Progenitor cell of endocrine pancreas (in vitro differentiated cells): ENCODE measurements at regions not wholly inside any gene's neighbourhood (a gene's known extent, or its start where the extent isn't known, plus 50 kb on each side); places are given as distances from the start of the nearest gene placed in this dataset.

Source experiments
- DNase-seq: peaks from one replicate; pipeline ENCODE4 v3.0.0; 2021; ENCODE audit warnings: low spot score; ENCODE audit not compliant: unreplicated experiment
- H3K27ac Mint-ChIP-seq: 2 replicates; pipeline ENCODE4 v1.8.0; 2021; ENCODE audit warnings: mild to moderate bottlenecking, moderate library complexity, mixed read lengths
- H3K27me3 Mint-ChIP-seq: 2 replicates; pipeline ENCODE4 v1.8.0; 2021; ENCODE audit warnings: mixed read lengths
- H3K36me3 Mint-ChIP-seq: 2 replicates; pipeline ENCODE4 v1.8.0; 2022; ENCODE audit warnings: mixed read lengths; ENCODE audit not compliant: insufficient read depth
- H3K4me1 Mint-ChIP-seq: 2 replicates; pipeline ENCODE4 v1.8.0; 2021; ENCODE audit warnings: low read depth, mixed read lengths
- H3K4me3 Mint-ChIP-seq: 2 replicates; pipeline ENCODE4 v1.8.0; 2021; ENCODE audit warnings: low read depth, mild to moderate bottlenecking, moderate library complexity, mixed read lengths
- H3K9me3 Mint-ChIP-seq: 2 replicates; pipeline ENCODE4 v1.8.0; 2021; ENCODE audit warnings: low read depth, mixed read lengths
- TF ChIP-seq, protein P1 (sequence below): fragments of 200-600 bp; sonication (generic); IDR thresholded peaks from one replicate; pipeline ENCODE4 v1.5.0; 2021; ENCODE audit warnings: antibody characterized with exemption, mild to moderate bottlenecking; ENCODE audit not compliant: unreplicated experiment

DNA sequence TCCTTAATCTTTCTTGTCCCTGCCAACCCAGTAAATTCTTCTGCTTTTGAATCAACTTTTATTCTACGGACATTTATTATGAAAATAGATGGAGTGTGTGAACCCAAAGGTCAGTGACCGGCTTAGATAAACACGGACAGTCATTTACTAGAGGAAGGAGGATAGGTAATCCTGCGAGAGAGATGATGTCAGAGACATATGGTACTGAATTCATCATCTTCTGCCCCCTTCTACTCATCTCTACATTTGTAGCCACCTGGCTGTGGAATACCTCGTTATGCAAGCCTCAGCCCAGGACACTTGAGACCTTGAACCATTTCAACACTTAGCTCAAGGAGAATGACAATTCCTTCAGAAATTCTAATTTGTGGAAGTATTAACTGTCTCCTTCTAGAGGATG, 443.6 kb downstream of the TDRD15 start:
- H3K9me3 Mint-ChIP-seq: no peaks in the 10 kb centered on the region
- no peaks in the 10 kb centered on the region for H3K27me3 Mint-ChIP-seq
- TF ChIP-seq, protein P1, sequence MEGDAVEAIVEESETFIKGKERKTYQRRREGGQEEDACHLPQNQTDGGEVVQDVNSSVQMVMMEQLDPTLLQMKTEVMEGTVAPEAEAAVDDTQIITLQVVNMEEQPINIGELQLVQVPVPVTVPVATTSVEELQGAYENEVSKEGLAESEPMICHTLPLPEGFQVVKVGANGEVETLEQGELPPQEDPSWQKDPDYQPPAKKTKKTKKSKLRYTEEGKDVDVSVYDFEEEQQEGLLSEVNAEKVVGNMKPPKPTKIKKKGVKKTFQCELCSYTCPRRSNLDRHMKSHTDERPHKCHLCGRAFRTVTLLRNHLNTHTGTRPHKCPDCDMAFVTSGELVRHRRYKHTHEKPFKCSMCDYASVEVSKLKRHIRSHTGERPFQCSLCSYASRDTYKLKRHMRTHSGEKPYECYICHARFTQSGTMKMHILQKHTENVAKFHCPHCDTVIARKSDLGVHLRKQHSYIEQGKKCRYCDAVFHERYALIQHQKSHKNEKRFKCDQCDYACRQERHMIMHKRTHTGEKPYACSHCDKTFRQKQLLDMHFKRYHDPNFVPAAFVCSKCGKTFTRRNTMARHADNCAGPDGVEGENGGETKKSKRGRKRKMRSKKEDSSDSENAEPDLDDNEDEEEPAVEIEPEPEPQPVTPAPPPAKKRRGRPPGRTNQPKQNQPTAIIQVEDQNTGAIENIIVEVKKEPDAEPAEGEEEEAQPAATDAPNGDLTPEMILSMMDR: no peak
- DNase-seq: no peak
- H3K27ac Mint-ChIP-seq: no peak overlapping the region
- no peaks in the 10 kb centered on the region for H3K36me3 Mint-ChIP-seq
- H3K4me1 Mint-ChIP-seq: peaks cover 2% of the 10 kb centered on the region
- no peak overlapping the region for H3K4me3 Mint-ChIP-seq

DNA sequence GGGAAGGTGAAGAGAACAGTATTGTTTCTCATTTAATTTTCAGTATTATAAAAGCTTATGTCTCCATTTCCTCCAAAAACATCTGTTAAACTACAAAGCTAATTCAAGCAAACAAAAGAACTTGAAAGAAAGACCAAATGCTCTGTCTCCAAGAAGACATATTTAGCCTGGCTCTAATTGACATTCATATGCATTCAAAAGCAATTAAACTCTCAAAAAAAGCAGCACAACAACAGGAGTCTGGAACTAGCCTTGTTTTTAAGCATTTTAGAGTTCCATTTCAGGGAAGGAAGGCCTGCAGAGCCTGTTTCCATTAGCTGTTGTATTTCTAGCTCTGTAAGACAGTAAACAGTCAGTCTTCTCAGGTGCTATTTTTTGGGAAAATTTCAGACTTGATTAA, 447.9 kb downstream of the TDRD15 start:
- no peak overlapping the region for H3K4me3 Mint-ChIP-seq
- H3K4me1 Mint-ChIP-seq: peaks cover 2% of the 10 kb centered on the region
- no peaks in the 10 kb centered on the region for H3K36me3 Mint-ChIP-seq
- peaks cover 4% of the 10 kb centered on the region for H3K9me3 Mint-ChIP-seq
- TF ChIP-seq, protein P1: no peak
- no peaks in the 10 kb centered on the region for H3K27me3 Mint-ChIP-seq
- H3K27ac Mint-ChIP-seq: no peak overlapping the region
- no peak for DNase-seq

DNA sequence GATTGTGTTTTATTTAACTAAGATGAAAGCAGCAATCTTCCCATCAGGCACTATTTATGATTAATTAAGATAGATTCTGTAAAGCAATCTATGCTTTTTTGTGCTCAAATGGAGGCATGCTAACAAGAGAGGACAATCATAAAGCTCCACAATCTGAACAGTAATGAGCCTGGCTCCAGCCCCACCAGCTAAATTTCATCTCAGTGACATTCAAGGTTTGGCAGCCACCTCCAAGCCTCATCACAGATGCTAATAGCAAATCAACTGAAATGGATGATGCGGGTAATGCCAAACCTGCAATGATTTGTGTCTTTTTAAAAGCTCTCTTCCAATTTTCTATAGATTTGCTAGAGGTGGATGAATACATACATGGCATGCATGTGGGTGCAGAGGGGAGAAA, 456.6 kb downstream of the TDRD15 start:
- TF ChIP-seq, protein P1: no peak
- Mint-ChIP-seq H3K9me3 (no peaks in the 10 kb centered on the region), H3K4me1 (peaks cover 3% of the 10 kb centered on the region), H3K27ac (no peak overlapping the region), H3K36me3 (no peaks in the 10 kb centered on the region), H3K27me3 (no peaks in the 10 kb centered on the region), H3K4me3 (no peak overlapping the region)
- DNase-seq: no peak

DNA sequence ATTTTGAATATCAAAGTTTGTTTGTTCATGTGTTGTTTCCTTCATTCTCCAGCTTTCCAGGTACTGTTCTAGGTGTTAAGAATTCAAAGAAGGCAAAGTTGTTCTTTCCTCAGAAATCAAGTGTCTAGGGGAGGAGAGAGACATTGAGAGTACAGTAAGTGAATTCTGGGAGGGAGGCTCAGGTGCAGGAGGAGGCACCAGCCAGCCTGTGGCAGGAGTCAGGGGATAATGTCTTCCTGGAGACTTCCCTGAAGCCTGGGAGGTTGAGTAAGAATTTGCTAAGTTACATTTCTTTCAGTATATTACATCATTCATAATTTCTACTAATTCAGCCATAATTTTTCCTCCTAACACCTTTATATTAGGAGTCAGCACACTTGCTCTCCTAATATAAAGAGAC, 462.1 kb downstream of the TDRD15 start:
- H3K36me3 Mint-ChIP-seq: no peaks in the 10 kb centered on the region
- H3K27me3 Mint-ChIP-seq: no peaks in the 10 kb centered on the region
- no peaks in the 10 kb centered on the region for H3K9me3 Mint-ChIP-seq
- DNase-seq: no peak
- peaks cover 5% of the 10 kb centered on the region for H3K4me1 Mint-ChIP-seq
- H3K4me3 Mint-ChIP-seq: no peak overlapping the region
- H3K27ac Mint-ChIP-seq: no peak overlapping the region
- TF ChIP-seq, protein P1: no peak

DNA sequence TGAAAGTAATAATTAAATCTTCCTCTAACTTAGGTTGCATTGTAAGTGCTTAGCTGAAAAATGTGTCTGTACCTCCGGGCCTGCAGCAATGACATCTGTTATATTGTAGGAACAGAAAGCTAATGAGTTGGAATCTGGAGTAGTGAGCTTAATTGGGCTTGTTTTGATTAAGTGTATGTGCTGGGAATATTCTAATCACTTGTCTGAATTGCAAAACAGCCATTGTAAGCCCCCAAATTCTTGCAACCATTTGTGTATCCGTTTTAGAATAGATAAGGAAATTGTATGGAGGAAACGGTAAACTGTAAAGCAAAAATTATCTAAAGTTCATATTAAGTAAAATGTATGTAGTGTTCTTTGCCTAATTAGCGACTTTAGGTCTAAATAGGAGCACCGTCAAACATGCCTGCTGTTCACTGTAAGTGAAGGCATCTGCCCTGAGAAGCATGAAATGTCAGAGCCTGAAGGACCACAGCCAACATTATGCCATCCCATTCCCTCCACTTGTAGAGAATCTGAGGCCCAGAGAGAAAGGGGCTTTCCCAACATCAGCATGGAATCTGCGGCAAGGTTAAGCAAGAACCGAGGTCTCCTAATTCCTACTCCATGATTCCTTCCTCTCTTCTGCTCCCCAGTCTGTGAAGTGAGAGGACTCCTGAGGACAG, 466.4 kb downstream of the TDRD15 start:
- H3K4me3 Mint-ChIP-seq: no peak overlapping the region
- TF ChIP-seq, protein P1: no peak
- H3K36me3 Mint-ChIP-seq: no peaks in the 10 kb centered on the region
- peaks cover 2% of the 10 kb centered on the region for H3K4me1 Mint-ChIP-seq
- H3K9me3 Mint-ChIP-seq: no peaks in the 10 kb centered on the region
- no peak overlapping the region for H3K27ac Mint-ChIP-seq
- DNase-seq: no peak
- no peaks in the 10 kb centered on the region for H3K27me3 Mint-ChIP-seq
